ENCODE measurements at regions not wholly inside any gene's neighbourhood (a gene's known extent, or its start where the extent isn't known, plus 50 kb on each side); places are given as distances from the start of the nearest gene placed in this dataset.

DNA sequence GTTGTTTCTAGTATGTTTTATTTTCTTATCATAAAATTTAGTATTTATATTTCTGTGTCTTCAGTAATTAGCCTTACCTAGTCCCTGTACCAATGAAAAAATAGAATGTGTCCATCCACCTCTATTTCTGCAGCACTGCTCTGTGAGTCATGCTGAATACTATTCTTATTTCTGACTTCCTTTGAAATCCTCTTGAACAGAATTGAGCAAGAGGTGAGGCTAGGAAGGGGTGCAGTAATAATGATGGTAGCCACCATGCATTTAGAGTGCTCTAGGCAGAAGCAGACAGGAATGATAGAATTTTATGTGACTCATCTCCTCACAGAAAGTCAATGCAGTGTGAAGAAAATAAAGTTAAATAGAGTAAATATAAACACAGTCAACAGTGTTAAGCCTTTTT is 60.0 kb downstream of the OR10A6 start:
- no TSS peak for BruUV-seq (replicated peaks)
- Histone ChIP-seq H3K9me3 (replicated peaks; ENCODE audit: control insufficient read depth, insufficient read depth, low read length) (no peaks in the 10 kb centered on the region), H3K4me3 (no peak overlapping the region), H2AFZ (ENCODE audit: control insufficient read depth, low read depth, low read length) (no peak overlapping the region), H3K27me3 (replicated peaks in 1 of 2; ENCODE audit: control insufficient read depth in 2 of 2, insufficient read depth in 2 of 2, low read length in 1 of 2) (no peaks in the 10 kb centered on the region), H3K9ac (ENCODE audit: control insufficient read depth, insufficient read depth, low read length) (no peak overlapping the region), H3K36me3 (ENCODE audit: control insufficient read depth in 2 of 2, insufficient read depth in 2 of 2, low read length in 1 of 2) (no peaks in the 10 kb centered on the region), H3K79me2 (ENCODE audit: control insufficient read depth, insufficient read depth, low read length) (no peaks in the 10 kb centered on the region), H3K4me1 (ENCODE audit: control insufficient read depth, insufficient read depth, low read length) (no peaks in the 10 kb centered on the region), H4K20me1 (ENCODE audit: control insufficient read depth, insufficient read depth) (no peaks in the 10 kb centered on the region), H3K27ac (ENCODE audit: control insufficient read depth, insufficient read depth) (no peak overlapping the region), H3K4me2 (ENCODE audit: control insufficient read depth, insufficient read depth) (no peak overlapping the region)
- intact Hi-C loops (cut with micrococcal nuclease; ENCODE audit: unreplicated experiment), result no loop called here
- DNase-seq (ENCODE audit: low read depth, low spot score) (no peak), ATAC-seq (no peak), FAIRE-seq (no peak)
- POLR2A ChIA-PET, result no interaction called here
- SMC1A ChIA-PET (ENCODE audit: uncharacterized antibody, unreplicated experiment), result no interaction called here
- RAD21 ChIA-PET (ENCODE audit: unreplicated experiment), result no interaction called here
- CTCF ChIA-PET, result no interaction called here
- in situ Hi-C loops (cut with MboI), result no loop called here
- no peak for TF ChIP-seq NR2C1 (IDR thresholded peaks at IDR 0.05)
- no peak for TF ChIP-seq STAT1 (conservative IDR thresholded peaks at IDR 0.05)
- TF ChIP-seq, protein P1, sequence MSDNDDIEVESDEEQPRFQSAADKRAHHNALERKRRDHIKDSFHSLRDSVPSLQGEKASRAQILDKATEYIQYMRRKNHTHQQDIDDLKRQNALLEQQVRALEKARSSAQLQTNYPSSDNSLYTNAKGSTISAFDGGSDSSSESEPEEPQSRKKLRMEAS (IDR thresholded peaks at IDR 0.05; ENCODE audit: low read depth, low read length), result no peak
- no peak for TF ChIP-seq YY1 (IDR thresholded peaks at IDR 0.05; ENCODE audit: low read depth, low read length)
- TF ChIP-seq NFYA (IDR thresholded peaks at IDR 0.05; ENCODE audit: borderline replicate concordance, low read depth, low read length), result no peak
- TF ChIP-seq MYC (IDR thresholded peaks at IDR 0.05; ENCODE audit: insufficient read depth, insufficient read length, insufficient replicate concordance, low read length, severe bottlenecking), result no peak
- TF ChIP-seq EED (IDR thresholded peaks at IDR 0.05; ENCODE audit: low read depth), result no peak
- no peak for TF ChIP-seq CHD2 (IDR thresholded peaks at IDR 0.05; ENCODE audit: borderline replicate concordance, low read depth, low read length)
- TF ChIP-seq PKNOX1 (IDR thresholded peaks at IDR 0.05), result no peak
- no peak for TF ChIP-seq ZNF687 (IDR thresholded peaks at IDR 0.05)
- TF ChIP-seq MTA2 (IDR thresholded peaks at IDR 0.05; ENCODE audit: low read depth), result no peak
- no peak for TF ChIP-seq BCL11A (IDR thresholded peaks at IDR 0.05; ENCODE audit: low read depth, low read length)
- no peak for TF ChIP-seq MXI1 (IDR thresholded peaks at IDR 0.05; ENCODE audit: low read depth, low read length)
- TF ChIP-seq, protein P2, sequence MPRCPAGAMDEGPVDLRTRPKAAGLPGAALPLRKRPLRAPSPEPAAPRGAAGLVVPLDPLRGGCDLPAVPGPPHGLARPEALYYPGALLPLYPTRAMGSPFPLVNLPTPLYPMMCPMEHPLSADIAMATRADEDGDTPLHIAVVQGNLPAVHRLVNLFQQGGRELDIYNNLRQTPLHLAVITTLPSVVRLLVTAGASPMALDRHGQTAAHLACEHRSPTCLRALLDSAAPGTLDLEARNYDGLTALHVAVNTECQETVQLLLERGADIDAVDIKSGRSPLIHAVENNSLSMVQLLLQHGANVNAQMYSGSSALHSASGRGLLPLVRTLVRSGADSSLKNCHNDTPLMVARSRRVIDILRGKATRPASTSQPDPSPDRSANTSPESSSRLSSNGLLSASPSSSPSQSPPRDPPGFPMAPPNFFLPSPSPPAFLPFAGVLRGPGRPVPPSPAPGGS (IDR thresholded peaks at IDR 0.05; ENCODE audit: borderline replicate concordance, insufficient read depth, low read depth, low read length, poor library complexity, severe bottlenecking), result no peak
- TF ChIP-seq, protein P3, sequence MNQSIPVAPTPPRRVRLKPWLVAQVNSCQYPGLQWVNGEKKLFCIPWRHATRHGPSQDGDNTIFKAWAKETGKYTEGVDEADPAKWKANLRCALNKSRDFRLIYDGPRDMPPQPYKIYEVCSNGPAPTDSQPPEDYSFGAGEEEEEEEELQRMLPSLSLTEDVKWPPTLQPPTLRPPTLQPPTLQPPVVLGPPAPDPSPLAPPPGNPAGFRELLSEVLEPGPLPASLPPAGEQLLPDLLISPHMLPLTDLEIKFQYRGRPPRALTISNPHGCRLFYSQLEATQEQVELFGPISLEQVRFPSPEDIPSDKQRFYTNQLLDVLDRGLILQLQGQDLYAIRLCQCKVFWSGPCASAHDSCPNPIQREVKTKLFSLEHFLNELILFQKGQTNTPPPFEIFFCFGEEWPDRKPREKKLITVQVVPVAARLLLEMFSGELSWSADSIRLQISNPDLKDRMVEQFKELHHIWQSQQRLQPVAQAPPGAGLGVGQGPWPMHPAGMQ (IDR thresholded peaks at IDR 0.05; ENCODE audit: borderline replicate concordance), result no peak
- no peak for TF ChIP-seq FOXK2 (IDR thresholded peaks at IDR 0.05)
- no peak for TF ChIP-seq MYB (IDR thresholded peaks at IDR 0.05; ENCODE audit: borderline replicate concordance, low read depth, low read length)
- TF ChIP-seq ATF3 (IDR thresholded peaks at IDR 0.05; ENCODE audit: borderline replicate concordance, extremely low read depth, low read depth, low read length), result no peak
